ENCODE measurements at regions not wholly inside any gene's neighbourhood (a gene's known extent, or its start where the extent isn't known, plus 50 kb on each side); places are given as distances from the start of the nearest gene placed in this dataset.

DNA sequence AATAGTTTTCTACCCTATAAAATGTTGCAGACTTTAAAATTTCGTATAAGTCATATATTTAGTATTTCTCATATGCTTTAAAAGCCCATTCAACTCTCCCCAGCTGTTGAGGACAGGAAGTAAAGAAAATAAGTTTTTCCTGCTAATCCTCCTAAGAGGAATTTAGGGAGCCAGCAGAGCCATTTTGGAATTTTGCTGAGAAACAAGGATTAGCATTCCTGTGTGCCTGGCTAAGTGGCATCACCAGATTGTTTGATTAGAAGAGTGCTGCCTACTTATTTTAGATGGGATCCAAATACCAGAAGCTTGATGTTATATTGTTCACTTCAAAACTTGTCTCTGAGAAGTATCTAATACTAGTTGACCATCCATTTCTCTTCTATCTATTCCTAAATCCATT, 131.2 kb upstream of the HHIP start:
- FAIRE-seq = no peak
- ChIA-PET CTCF (ENCODE audit: partially characterized antibody) (no interaction called here), POLR2A (ENCODE audit: partially characterized antibody) (no interaction called here)
- Histone ChIP-seq H4K20me1 (replicated peaks in 1 of 2; ENCODE audit: control insufficient read depth in 1 of 2, insufficient read depth in 2 of 2, low read length in 2 of 2) (no peaks in the 10 kb centered on the region), H2BK12ac (ENCODE audit: low read depth, low read length) (no peak overlapping the region), H2AFZ (ENCODE audit: low read length) (no peak overlapping the region), H2BK120ac (replicated peaks; ENCODE audit: low read depth, low read length) (no peak overlapping the region), H2BK20ac (ENCODE audit: low read length) (no peak overlapping the region), H3K79me1 (ENCODE audit: low read depth, low read length) (no peaks in the 10 kb centered on the region), H4K91ac (replicated peaks; ENCODE audit: insufficient read length, low read length) (no peak overlapping the region), H3K27ac (ENCODE audit: low read depth, low read length) (no peak overlapping the region), H2BK15ac (ENCODE audit: low read length) (no peak overlapping the region), H2AK5ac (ENCODE audit: low read depth, low read length) (no peak overlapping the region), H3K9ac (replicated peaks in 1 of 4; ENCODE audit: extremely low read depth in 1 of 4, low read depth in 3 of 4, low read length in 3 of 4) (no peak overlapping the region), H3K23ac (ENCODE audit: insufficient read length) (no peak overlapping the region), H3K56ac (replicated peaks; ENCODE audit: insufficient read length, low read depth, low read length) (no peak overlapping the region), H4K5ac (ENCODE audit: insufficient read length, low read depth, low read length) (no peak overlapping the region), H3K4ac (replicated peaks; ENCODE audit: insufficient read length, low read depth, low read length) (no peak overlapping the region), H3K14ac (ENCODE audit: insufficient read length) (no peak overlapping the region), H3K36me3 (ENCODE audit: control insufficient read depth in 2 of 4, insufficient read depth in 4 of 4, low read length in 3 of 4) (no peaks in the 10 kb centered on the region), H3K4me2 (ENCODE audit: insufficient read depth in 1 of 2, low read depth in 2 of 2, low read length in 2 of 2) (no peak overlapping the region), H3K79me2 (ENCODE audit: control insufficient read depth in 1 of 2, insufficient read depth in 2 of 2, low read length in 2 of 2) (no peaks in the 10 kb centered on the region), H4K8ac (ENCODE audit: extremely low read depth, insufficient read depth, low read length) (no peak overlapping the region), H3K4me3 (ENCODE audit: extremely low read depth in 1 of 4, insufficient read depth in 2 of 4, low read depth in 3 of 4, low read length in 4 of 4) (no peak overlapping the region), H3K4me1 (replicated peaks in 1 of 4; ENCODE audit: control insufficient read depth in 3 of 4, insufficient read depth in 4 of 4, low read length in 3 of 4) (no peaks in the 10 kb centered on the region), H3K18ac (ENCODE audit: extremely low read depth, low read length) (no peak overlapping the region), H3K27me3 (replicated peaks in 1 of 4; ENCODE audit: control insufficient read depth in 3 of 4, extremely low read depth in 1 of 4, insufficient read depth in 3 of 4, low read length in 3 of 4) (no peaks in the 10 kb centered on the region), H3K23me2 (ENCODE audit: low read depth, low read length) (no peaks in the 10 kb centered on the region), H2BK5ac (ENCODE audit: low read depth, low read length) (no peak overlapping the region), H3K9me3 (ENCODE audit: insufficient read depth in 2 of 2, low read depth in 1 of 2, low read length in 1 of 2) (no peaks in the 10 kb centered on the region)
- WGBS, 2 experiments (ENCODE audit: extremely low coverage in 1 of 2, insufficient coverage in 1 of 2, insufficient read length in 1 of 2, insufficient replicate concordance in 2 of 2, low coverage in 1 of 2, low lambda C conversion rate in 2 of 2, missing lambda C conversion rate in 1 of 2) = 79% methylated on average over 1 of the region's 1 CpG; no CpG with 5 or more reads in 1 of the 2 experiments
- TF ChIP-seq, protein P1, sequence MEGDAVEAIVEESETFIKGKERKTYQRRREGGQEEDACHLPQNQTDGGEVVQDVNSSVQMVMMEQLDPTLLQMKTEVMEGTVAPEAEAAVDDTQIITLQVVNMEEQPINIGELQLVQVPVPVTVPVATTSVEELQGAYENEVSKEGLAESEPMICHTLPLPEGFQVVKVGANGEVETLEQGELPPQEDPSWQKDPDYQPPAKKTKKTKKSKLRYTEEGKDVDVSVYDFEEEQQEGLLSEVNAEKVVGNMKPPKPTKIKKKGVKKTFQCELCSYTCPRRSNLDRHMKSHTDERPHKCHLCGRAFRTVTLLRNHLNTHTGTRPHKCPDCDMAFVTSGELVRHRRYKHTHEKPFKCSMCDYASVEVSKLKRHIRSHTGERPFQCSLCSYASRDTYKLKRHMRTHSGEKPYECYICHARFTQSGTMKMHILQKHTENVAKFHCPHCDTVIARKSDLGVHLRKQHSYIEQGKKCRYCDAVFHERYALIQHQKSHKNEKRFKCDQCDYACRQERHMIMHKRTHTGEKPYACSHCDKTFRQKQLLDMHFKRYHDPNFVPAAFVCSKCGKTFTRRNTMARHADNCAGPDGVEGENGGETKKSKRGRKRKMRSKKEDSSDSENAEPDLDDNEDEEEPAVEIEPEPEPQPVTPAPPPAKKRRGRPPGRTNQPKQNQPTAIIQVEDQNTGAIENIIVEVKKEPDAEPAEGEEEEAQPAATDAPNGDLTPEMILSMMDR (IDR thresholded peaks at IDR 0.05; ENCODE audit: control extremely low read depth in 1 of 3, insufficient read depth in 1 of 3, low read depth in 1 of 3, low read length in 3 of 3) = no peak
- DNase-seq (ENCODE audit: low read depth in 1 of 2, low spot score in 2 of 2) = no peak

Measured in H1 (cell line).